ENCODE measurements at regions not wholly inside any gene's neighbourhood (a gene's known extent, or its start where the extent isn't known, plus 50 kb on each side); places are given as distances from the start of the nearest gene placed in this dataset.

GRCh38 chr1:218739426-218739825, 394.3 kb downstream of the TGFB2 start:
- ATAC-seq (peak; percentile 57 to 71), DNase-seq (no peak)
- no peaks in the 10 kb centered on the region for H3K4me1 ChIP-seq
- no peak overlapping the region for H3K27ac ChIP-seq
- no peaks in the 10 kb centered on the region for H3K9me3 ChIP-seq
- intact Hi-C loops (cut with DNase I), result no loop called here
- no peaks in the 10 kb centered on the region for H3K27me3 ChIP-seq (ENCODE audit: low read depth)
- H3K36me3 ChIP-seq, result no peaks in the 10 kb centered on the region
- no peak overlapping the region for H3K4me3 ChIP-seq
- TF ChIP-seq CTCF (IDR thresholded peaks at IDR 0.05), result no peak

GRCh38 chr1:218741852-218742251, 396.7 kb downstream of the TGFB2 start:
- intact Hi-C loops (cut with DNase I), result no loop called here
- no peak overlapping the region for H3K4me3 ChIP-seq
- H3K9me3 ChIP-seq, result no peaks in the 10 kb centered on the region
- H3K27ac ChIP-seq, result no peak overlapping the region
- no peaks in the 10 kb centered on the region for H3K27me3 ChIP-seq (ENCODE audit: low read depth)
- DNase-seq (no peak), ATAC-seq (no peak)
- no peaks in the 10 kb centered on the region for H3K36me3 ChIP-seq
- no peak for TF ChIP-seq CTCF (IDR thresholded peaks at IDR 0.05)
- no peaks in the 10 kb centered on the region for H3K4me1 ChIP-seq

GRCh38 chr1:218742467-218743262, 397.5 kb downstream of the TGFB2 start:
- H3K27ac ChIP-seq, result no peak overlapping the region
- intact Hi-C loops (cut with DNase I), result no loop called here
- no peak for TF ChIP-seq CTCF (IDR thresholded peaks at IDR 0.05)
- no peak overlapping the region for H3K4me3 ChIP-seq
- H3K4me1 ChIP-seq, result no peaks in the 10 kb centered on the region
- no peak for DNase-seq
- no peaks in the 10 kb centered on the region for H3K36me3 ChIP-seq
- H3K27me3 ChIP-seq (ENCODE audit: low read depth), result no peaks in the 10 kb centered on the region
- H3K9me3 ChIP-seq, result no peaks in the 10 kb centered on the region
- no peak for ATAC-seq

GRCh38 chr1:218743861-218744505, 398.8 kb downstream of the TGFB2 start:
- no peak for TF ChIP-seq CTCF (IDR thresholded peaks at IDR 0.05)
- Histone ChIP-seq H3K36me3 (no peaks in the 10 kb centered on the region), H3K4me1 (no peaks in the 10 kb centered on the region), H3K9me3 (no peaks in the 10 kb centered on the region), H3K27ac (no peak overlapping the region), H3K4me3 (no peak overlapping the region), H3K27me3 (ENCODE audit: low read depth) (no peaks in the 10 kb centered on the region)
- ATAC-seq (no peak), DNase-seq (no peak)
- intact Hi-C loops (cut with DNase I), result no loop called here

- Histone ChIP-seq H3K9me3 (no peaks in the 10 kb centered on the region), H3K27me3 (ENCODE audit: low read depth) (no peaks in the 10 kb centered on the region), H3K4me1 (no peaks in the 10 kb centered on the region), H3K36me3 (no peaks in the 10 kb centered on the region), H3K27ac (no peak overlapping the region), H3K4me3 (no peak overlapping the region)
- intact Hi-C loops (cut with DNase I), result no loop called here
- no peak for DNase-seq
- TF ChIP-seq CTCF (IDR thresholded peaks at IDR 0.05), result no peak
- ATAC-seq, result no peak
Measured at GRCh38 chr1:218748071-218748470, 402.9 kb downstream of the TGFB2 start.

All from lower lobe of right lung (tissue), 2 donors.